H9 (cell line): ENCODE measurements at regions not wholly inside any gene's neighbourhood (a gene's known extent, or its start where the extent isn't known, plus 50 kb on each side); places are given as distances from the start of the nearest gene placed in this dataset.

Experiments
- DNase-seq: peaks from one replicate; pipeline ENCODE4 v3.0.0-alpha.2; 2017
- H2AFZ ChIP-seq: one replicate; pipeline ENCODE4 v1.6.1; 2013; ENCODE audit warnings: mild to moderate bottlenecking, low read length, control low read depth, moderate library complexity
- H2AK5ac ChIP-seq: 2 replicates; pipeline ENCODE4 v1.6.1; 2013; ENCODE audit warnings: low read length, control low read depth, mixed read lengths; ENCODE audit not compliant: insufficient read length
- H2BK120ac ChIP-seq: one replicate; pipeline ENCODE4 v1.6.1; 2013; ENCODE audit warnings: low read depth, mild to moderate bottlenecking, low read length, control low read depth, inconsistent platforms; ENCODE audit not compliant: poor library complexity, severe bottlenecking
- H2BK12ac ChIP-seq: 2 replicates; pipeline ENCODE4 v1.6.1; 2013; ENCODE audit warnings: low read length, control low read depth, mixed read lengths, low read depth; ENCODE audit not compliant: insufficient read length
- H2BK15ac ChIP-seq: 2 replicates; pipeline ENCODE4 v1.6.1; 2013; ENCODE audit warnings: low read depth, low read length, control low read depth
- H2BK20ac ChIP-seq: one replicate; pipeline ENCODE4 v1.6.1; 2013; ENCODE audit warnings: low read depth, mild to moderate bottlenecking, low read length, control low read depth, inconsistent platforms; ENCODE audit not compliant: poor library complexity, severe bottlenecking
- H2BK5ac ChIP-seq: 2 replicates; pipeline ENCODE4 v1.6.1; 2013; ENCODE audit warnings: low read length, control low read depth, mixed read lengths; ENCODE audit not compliant: insufficient read length
- H3K14ac ChIP-seq: 2 replicates; pipeline ENCODE4 v1.6.1; 2013; ENCODE audit warnings: low read length, control low read depth; ENCODE audit not compliant: insufficient read depth
- H3K18ac ChIP-seq: 2 replicates; pipeline ENCODE4 v1.6.1; 2013; ENCODE audit warnings: low read depth, mild to moderate bottlenecking, mixed read lengths, low read length, control low read depth; ENCODE audit not compliant: insufficient read length
- H3K23ac ChIP-seq: 2 replicates; pipeline ENCODE4 v1.6.1; 2013; ENCODE audit warnings: low read length, control low read depth, mixed read lengths, low read depth; ENCODE audit not compliant: insufficient read length
- H3K23me2 ChIP-seq: 2 replicates; pipeline ENCODE4 v1.6.1; 2013; ENCODE audit warnings: low read depth, mild to moderate bottlenecking, mixed read lengths, low read length, control low read depth; ENCODE audit not compliant: insufficient read length, poor library complexity, severe bottlenecking
- H3K27ac ChIP-seq: 2 replicates; pipeline ENCODE4 v1.5.1; 2013; ENCODE audit warnings: low read length, control low read depth, mixed read lengths, low read depth; ENCODE audit not compliant: insufficient read length
- H3K27me3 ChIP-seq: 2 replicates; pipeline ENCODE4 v1.6.1; 2013; ENCODE audit warnings: low read length, control low read depth, inconsistent platforms; ENCODE audit not compliant: insufficient read depth
- H3K4ac ChIP-seq: 2 replicates; pipeline ENCODE4 v1.6.1; 2013; ENCODE audit warnings: low read depth, mild to moderate bottlenecking, control low read depth, inconsistent platforms, low read length, moderate library complexity
- H3K4me1 ChIP-seq: 2 replicates; pipeline ENCODE4 v1.6.1; 2013; ENCODE audit warnings: low read length, control low read depth, inconsistent platforms; ENCODE audit not compliant: insufficient read depth
- H3K4me2 ChIP-seq: 2 replicates; pipeline ENCODE4 v1.6.1; 2013; ENCODE audit warnings: low read length, control low read depth, mixed read lengths; ENCODE audit not compliant: insufficient read length, insufficient read depth
- H3K56ac ChIP-seq: 2 replicates; pipeline ENCODE4 v1.6.1; 2013; ENCODE audit warnings: low read depth, mild to moderate bottlenecking, mixed read lengths, low read length, control low read depth; ENCODE audit not compliant: insufficient read length
- H3K79me1 ChIP-seq: 2 replicates; pipeline ENCODE4 v1.6.1; 2013; ENCODE audit warnings: low read depth, mild to moderate bottlenecking, moderate library complexity, low read length, control low read depth, inconsistent platforms; ENCODE audit not compliant: insufficient read depth, poor library complexity, severe bottlenecking
- H3K79me2 ChIP-seq: 2 replicates; pipeline ENCODE4 v1.6.1; 2013; ENCODE audit warnings: low read length, control low read depth, inconsistent platforms; ENCODE audit not compliant: insufficient read depth
- H3K9ac ChIP-seq: 2 replicates; pipeline ENCODE4 v1.6.1; 2013; ENCODE audit warnings: low read length, control low read depth, mixed read lengths; ENCODE audit not compliant: insufficient read length; ENCODE audit errors: extremely low read depth
- H3K9me3 ChIP-seq: one replicate; pipeline ENCODE4 v1.6.1; 2013; ENCODE audit warnings: low read depth, low read length, inconsistent platforms; ENCODE audit not compliant: control insufficient read depth
- H3T11ph ChIP-seq: one replicate; pipeline ENCODE4 v1.6.1; 2013; ENCODE audit warnings: mild to moderate bottlenecking, low read length, control low read depth, inconsistent platforms
- H4K20me1 ChIP-seq: one replicate; pipeline ENCODE4 v1.6.1; 2013; ENCODE audit not compliant: control insufficient read depth, insufficient read length, insufficient read depth
- H4K5ac ChIP-seq: 2 replicates; pipeline ENCODE4 v1.6.1; 2013; ENCODE audit warnings: low read depth, mild to moderate bottlenecking, mixed read lengths, low read length, control low read depth; ENCODE audit not compliant: insufficient read length
- H4K8ac ChIP-seq: replicated peaks from 2 replicates; pipeline ENCODE4 v1.6.1; 2013; ENCODE audit warnings: low read length, control low read depth, mixed read lengths, low read depth; ENCODE audit not compliant: insufficient read length
- H4K91ac ChIP-seq: 2 replicates; pipeline ENCODE4 v1.6.1; 2013; ENCODE audit warnings: low read depth, mild to moderate bottlenecking, moderate library complexity, mixed read lengths, low read length, control low read depth; ENCODE audit not compliant: insufficient read length
- H3K27ac Mint-ChIP-seq, 3 experiments: 2 replicates in 2 of 3; 3 replicates in 1 of 3; pipeline ENCODE4 v1.8.0; 2020 to 2021; ENCODE audit warnings: mixed read lengths in 3 of 3, mild to moderate bottlenecking in 1 of 3, moderate library complexity in 1 of 3
- H3K27me3 Mint-ChIP-seq: 2 replicates; pipeline ENCODE4 v1.8.0; 2021; ENCODE audit warnings: low read depth, mild to moderate bottlenecking, moderate library complexity, mixed read lengths
- H3K36me3 Mint-ChIP-seq, 3 experiments: 2 replicates in 2 of 3; 3 replicates in 1 of 3; pipeline ENCODE4 v1.8.0; 2020 to 2021; ENCODE audit warnings: low read depth in 3 of 3, mixed read lengths in 3 of 3; ENCODE audit not compliant: insufficient read depth in 1 of 3
- H3K4me1 Mint-ChIP-seq, 2 experiments: 2 replicates each; pipeline ENCODE4 v1.8.0; 2020; ENCODE audit warnings: mixed read lengths in 2 of 2
- H3K4me3 Mint-ChIP-seq, 2 experiments: 2 replicates in 1 of 2; 3 replicates in 1 of 2; pipeline ENCODE4 v1.8.0; 2020 to 2021; ENCODE audit warnings: mild to moderate bottlenecking in 2 of 2, mixed read lengths in 2 of 2, moderate library complexity in 1 of 2
- H3K9me3 Mint-ChIP-seq, 2 experiments: 2 replicates in 1 of 2; 3 replicates in 1 of 2; pipeline ENCODE4 v1.8.0; 2020; ENCODE audit warnings: mild to moderate bottlenecking in 2 of 2, mixed read lengths in 2 of 2, moderate library complexity in 1 of 2
- WGBS: extraction: QIAGEN DNeasy Blood & Tissue Kit; methylation state at CpG from one replicate; pipeline ENCODE4 v1.1.7; 2013; ENCODE audit warnings: missing lambda C conversion rate, low lambda C conversion rate, mixed read lengths; ENCODE audit not compliant: insufficient read length; ENCODE audit errors: extremely low coverage; 5-methylcytosine and 5-hydroxymethylcytosine counted together
- TF ChIP-seq, protein P1 (sequence below): fragments of 200-600 bp; sonication (generic); conservative IDR thresholded peaks from 3 replicates; pipeline ENCODE4 v1.8.0; 2021; ENCODE audit warnings: antibody characterized with exemption, mild to moderate bottlenecking

DNA sequence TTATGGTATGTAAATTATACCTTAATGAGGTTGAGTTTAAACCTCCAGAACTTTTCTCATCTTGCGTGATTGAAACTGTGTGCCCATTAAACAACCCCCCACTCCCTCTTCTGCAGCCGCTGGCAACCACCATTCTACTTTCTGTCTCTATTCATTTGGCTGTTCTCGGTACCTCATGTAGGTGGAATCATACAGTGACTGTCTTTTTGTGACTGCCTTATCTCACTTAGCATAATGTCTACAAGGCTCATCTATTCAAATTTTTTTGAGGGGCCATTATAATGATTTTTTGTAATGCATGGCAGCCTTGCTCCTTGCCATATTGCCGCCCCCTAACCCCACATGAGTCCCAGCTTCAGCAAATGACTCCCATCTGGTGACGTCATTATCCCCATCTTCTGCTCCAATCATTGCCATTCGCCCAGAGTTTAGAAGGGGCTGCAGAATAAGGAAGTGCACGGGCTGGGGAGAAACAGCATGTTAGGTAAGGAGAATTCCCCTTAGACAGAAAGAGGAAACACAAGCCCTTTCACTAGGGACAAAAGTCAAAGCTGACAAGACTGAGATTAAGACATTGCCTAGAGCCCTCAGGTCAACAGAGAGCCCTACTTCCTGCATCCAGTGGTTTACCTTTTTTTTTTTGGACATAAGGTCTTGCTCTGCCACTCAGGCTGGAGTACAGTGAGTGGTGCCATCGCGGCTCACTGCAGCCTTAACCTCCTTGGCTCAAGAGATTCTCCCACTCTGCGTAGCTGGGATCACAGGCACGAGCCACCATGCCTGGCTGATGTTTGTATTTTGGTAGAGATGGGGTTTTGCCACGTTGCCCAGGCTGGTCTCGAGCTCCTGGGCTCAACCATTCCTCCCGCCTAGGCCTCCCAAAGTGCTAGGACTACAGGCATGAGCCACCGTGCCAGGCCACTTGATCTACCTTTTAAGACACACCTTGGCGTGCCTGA lies 78.4 kb upstream of the ERRFI1 start:
- H2BK120ac ChIP-seq: no peak overlapping the region
- no peak for DNase-seq
- H3K27me3 ChIP-seq: no peaks in the 10 kb centered on the region
- no peaks in the 10 kb centered on the region for H3K9me3 ChIP-seq
- no peak overlapping the region for H2BK15ac ChIP-seq
- no peak overlapping the region for H2BK20ac ChIP-seq
- no peak overlapping the region for H4K91ac ChIP-seq
- H3K56ac ChIP-seq: no peak overlapping the region
- H2BK12ac ChIP-seq: no peak overlapping the region
- no peak overlapping the region for H4K5ac ChIP-seq
- no peak overlapping the region for H2AK5ac ChIP-seq
- no peak overlapping the region for H2AFZ ChIP-seq
- no peaks in the 10 kb centered on the region for H3K79me2 ChIP-seq
- no CpG with 5 or more reads among the region's 16 CpGs for WGBS
- H3K4me2 ChIP-seq: no peak overlapping the region
- H3K23ac ChIP-seq: no peak overlapping the region
- no peak overlapping the region for H2BK5ac ChIP-seq
- H3K27me3 Mint-ChIP-seq: no peaks in the 10 kb centered on the region
- H3K4me1 ChIP-seq: no peaks in the 10 kb centered on the region
- no peak overlapping the region for H3K18ac ChIP-seq
- H3K9ac ChIP-seq: no peak overlapping the region
- H3K14ac ChIP-seq: no peak overlapping the region
- TF ChIP-seq, protein P1, sequence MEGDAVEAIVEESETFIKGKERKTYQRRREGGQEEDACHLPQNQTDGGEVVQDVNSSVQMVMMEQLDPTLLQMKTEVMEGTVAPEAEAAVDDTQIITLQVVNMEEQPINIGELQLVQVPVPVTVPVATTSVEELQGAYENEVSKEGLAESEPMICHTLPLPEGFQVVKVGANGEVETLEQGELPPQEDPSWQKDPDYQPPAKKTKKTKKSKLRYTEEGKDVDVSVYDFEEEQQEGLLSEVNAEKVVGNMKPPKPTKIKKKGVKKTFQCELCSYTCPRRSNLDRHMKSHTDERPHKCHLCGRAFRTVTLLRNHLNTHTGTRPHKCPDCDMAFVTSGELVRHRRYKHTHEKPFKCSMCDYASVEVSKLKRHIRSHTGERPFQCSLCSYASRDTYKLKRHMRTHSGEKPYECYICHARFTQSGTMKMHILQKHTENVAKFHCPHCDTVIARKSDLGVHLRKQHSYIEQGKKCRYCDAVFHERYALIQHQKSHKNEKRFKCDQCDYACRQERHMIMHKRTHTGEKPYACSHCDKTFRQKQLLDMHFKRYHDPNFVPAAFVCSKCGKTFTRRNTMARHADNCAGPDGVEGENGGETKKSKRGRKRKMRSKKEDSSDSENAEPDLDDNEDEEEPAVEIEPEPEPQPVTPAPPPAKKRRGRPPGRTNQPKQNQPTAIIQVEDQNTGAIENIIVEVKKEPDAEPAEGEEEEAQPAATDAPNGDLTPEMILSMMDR: no peak
- H3K27ac Mint-ChIP-seq: no peak overlapping the region
- no peaks in the 10 kb centered on the region for H3K79me1 ChIP-seq
- H3K23me2 ChIP-seq: no peaks in the 10 kb centered on the region
- peaks cover 0 to 3% of the 10 kb centered on the region in 2 experiments; a peak in 3 of 5 replicates for H3K9me3 Mint-ChIP-seq
- no peak overlapping the region for H4K8ac ChIP-seq
- no peak overlapping the region for H3T11ph ChIP-seq
- no peak overlapping the region for H3K4ac ChIP-seq
- no peaks in the 10 kb centered on the region for H4K20me1 ChIP-seq
- peaks cover 0 to 9% of the 10 kb centered on the region in 2 experiments; a peak in 3 of 4 replicates for H3K4me1 Mint-ChIP-seq
- H3K4me3 Mint-ChIP-seq: no peak overlapping the region
- no peak overlapping the region for H3K27ac ChIP-seq
- peaks cover 0 to 2% (median 0%) of the 10 kb centered on the region in 3 experiments; a peak in 2 of 7 replicates for H3K36me3 Mint-ChIP-seq
